K562 (cell line): ENCODE measurements at regions not wholly inside any gene's neighbourhood (a gene's known extent, or its start where the extent isn't known, plus 50 kb on each side); places are given as distances from the start of the nearest gene placed in this dataset.

Experiments used
- ATAC-seq: fragments of 200-7000 bp; cut with Tn5 transposase; 3 replicates; pipeline ENCODE4 v1.9.1; 2020; ENCODE audit warnings: moderate library complexity
- BruUV-seq: library from RNA; stranded (reverse); fragments of 400-500 nt; replicated peaks from 2 replicates; lab custom pipeline; 2021; lab: Mats Ljungman, UMichigan
- CTCF ChIA-PET: fragments of 300-600 bp; formaldehyde crosslinking; extraction: SDS; loops from one replicate; lab custom pipeline; 2021; ENCODE audit warnings: low intra/inter-chr PET ratio; lab: Yijun Ruan, JAX
- POLR2A ChIA-PET: fragments of 300-600, 350-650 bp; sonication (Branson Sonifier 250); formaldehyde crosslinking; extraction: SDS; loops from one replicate; lab custom pipeline; 2021; ENCODE audit warnings: antibody characterized with exemption, inconsistent platforms; lab: Yijun Ruan, JAX
- DNase-seq, 4 experiments: peaks; one replicate each; pipeline versions ENCODE4 v3.0.0 to v3.0.0-alpha.2; 2011 to 2018; ENCODE audit warnings: low spot score in 3 of 4, mixed read lengths in 3 of 4; ENCODE audit errors: extremely low read depth in 1 of 4
- FAIRE-seq: peaks from 2 replicates; lab custom pipeline; 2011; peaks lifted over from hg19 to GRCh38; lab: Jason Lieb, UNC
- H2AFZ ChIP-seq: 2 replicates; pipeline ENCODE4 v1.6.0; 2011; ENCODE audit warnings: low read depth, low read length, control low read depth, inconsistent platforms
- H3K27ac ChIP-seq: fragments of 200-600 bp; 3 replicates; pipeline ENCODE4 v1.8.0; 2011; ENCODE audit warnings: low read depth, mild to moderate bottlenecking, control low read depth, inconsistent platforms, low read length, moderate library complexity, mixed read lengths; ENCODE audit errors: extremely low read depth
- H3K27me3 ChIP-seq, 2 experiments: fragments of 300-600 bp in 1 of 2; 2 replicates in 1 of 2; 3 replicates in 1 of 2; pipeline versions ENCODE4 v1.6.0 to v1.8.0; 2011; ENCODE audit warnings: inconsistent platforms in 2 of 2, low read length in 2 of 2, mild to moderate bottlenecking in 1 of 2, mixed read lengths in 1 of 2, moderate library complexity in 1 of 2; ENCODE audit not compliant: control insufficient read depth in 2 of 2, insufficient read depth in 2 of 2
- H3K36me3 ChIP-seq: fragments of 300-600 bp; 3 replicates; pipeline ENCODE4 v1.8.0; 2011; ENCODE audit warnings: mild to moderate bottlenecking, low read length, inconsistent platforms; ENCODE audit not compliant: control insufficient read depth, insufficient read depth
- H3K4me1 ChIP-seq, 2 experiments: fragments of 200-600 bp in 1 of 2; replicated peaks in 1 of 2; 2 replicates in 1 of 2; 3 replicates in 1 of 2; pipeline versions ENCODE4 v1.5.1 to v1.8.0; 2011; ENCODE audit warnings: inconsistent platforms in 2 of 2, low read length in 2 of 2, mild to moderate bottlenecking in 1 of 2, mixed read lengths in 1 of 2, moderate library complexity in 1 of 2; ENCODE audit not compliant: control insufficient read depth in 2 of 2, insufficient read depth in 2 of 2
- H3K4me2 ChIP-seq: 2 replicates; pipeline ENCODE4 v1.6.1; 2011; ENCODE audit warnings: low read length, control low read depth, inconsistent platforms, mixed read lengths; ENCODE audit not compliant: insufficient read depth
- H3K4me3 ChIP-seq: fragments of 200-600 bp; sonication (generic), shearing (Covaris generic); 2 replicates; pipeline ENCODE4 v1.5.1; 2016; ENCODE audit warnings: control low read depth, inconsistent platforms
- H3K79me2 ChIP-seq: fragments of 200-600 bp; 3 replicates; pipeline ENCODE4 v1.8.0; 2011; ENCODE audit warnings: low read length, inconsistent platforms; ENCODE audit not compliant: control insufficient read depth, insufficient read depth
- H3K9ac ChIP-seq, 2 experiments: 2 replicates each; pipeline versions ENCODE4 v1.6.0 to v1.6.1; 2011; ENCODE audit warnings: low read depth in 2 of 2, low read length in 2 of 2, control low read depth in 1 of 2, inconsistent platforms in 1 of 2, mild to moderate bottlenecking in 1 of 2, mixed read lengths in 1 of 2; ENCODE audit not compliant: insufficient read depth in 1 of 2
- H3K9me1 ChIP-seq: one replicate; pipeline ENCODE4 v1.6.0; 2011; ENCODE audit warnings: inconsistent platforms, mild to moderate bottlenecking, low read length, moderate library complexity; ENCODE audit not compliant: control insufficient read depth, insufficient read depth
- H3K9me3 ChIP-seq: replicated peaks from 2 replicates; pipeline ENCODE4 v1.5.1; 2011; ENCODE audit warnings: low read depth, low read length, inconsistent platforms; ENCODE audit not compliant: control insufficient read depth, insufficient read depth
- H4K20me1 ChIP-seq: replicated peaks from 2 replicates; pipeline ENCODE4 v1.6.1; 2011; ENCODE audit warnings: low read length, inconsistent platforms, mixed read lengths; ENCODE audit not compliant: control insufficient read depth, insufficient read depth
- ESRRB ChIP-seq: fragments of 250-450 bp; sonication (Bioruptor Pico); IDR thresholded peaks from 2 replicates; pipeline ENCODE4 v1.5.0; 2020; ENCODE audit warnings: mild to moderate bottlenecking, moderate library complexity, borderline replicate concordance
- GMEB1 ChIP-seq: fragments of 250-450 bp; sonication (Bioruptor Pico); IDR thresholded peaks from 2 replicates; pipeline ENCODE4 v1.4.0; 2020; ENCODE audit warnings: mild to moderate bottlenecking
- MYNN ChIP-seq, 2 experiments: sonication (generic); formaldehyde crosslinking in 1 of 2; IDR thresholded peaks; 2 replicates each; pipeline versions ENCODE4 v1.5.0 to v1.6.1; 2016 to 2020; ENCODE audit warnings: antibody characterized with exemption in 1 of 2, missing genetic modification reagents in 1 of 2
- YBX1 ChIP-seq: fragments of 450-650 bp; IDR thresholded peaks from 2 replicates; pipeline ENCODE4 v1.7.1; 2016; ENCODE audit warnings: mild to moderate bottlenecking
- YY1 ChIP-seq, 3 experiments: IDR thresholded peaks; 2 replicates each; pipeline ENCODE4 v1.6.1; 2011; ENCODE audit warnings: low read length in 2 of 3, mild to moderate bottlenecking in 2 of 3, moderate library complexity in 2 of 3, borderline replicate concordance in 1 of 3, control low read depth in 1 of 3, low read depth in 1 of 3; ENCODE audit not compliant: insufficient read depth in 3 of 3, insufficient replicate concordance in 2 of 3, control insufficient read depth in 1 of 3, insufficient read length in 1 of 3; ENCODE audit errors: extremely low read depth in 1 of 3
- WGBS: fragments of 100-300 bp; shearing (Covaris generic); methylation state at CpG from one replicate; pipeline ENCODE4 v1.1.6; 2016; ENCODE audit warnings: low coverage, mixed read lengths; ENCODE audit not compliant: insufficient coverage; ENCODE audit errors: missing lambda C conversion rate; 5-methylcytosine and 5-hydroxymethylcytosine counted together
- in situ Hi-C: fragments of 300-500 bp; cut with MboI; formaldehyde crosslinking; loops from 4 replicates; pipeline ENCODE4 v1.15.0; 2018; ENCODE audit warnings: inconsistent platforms, mixed read lengths
- intact Hi-C: fragments of 100-400 bp; cut with micrococcal nuclease; formaldehyde crosslinking; loops from 2 replicates; pipeline ENCODE4 v1.14.2; 2022
- TF ChIP-seq, protein P1 (sequence below), 2 experiments: fragments of 150-350 bp in 1 of 2; IDR thresholded peaks; 2 replicates each; pipeline ENCODE4 v1.6.1; 2012 to 2016; ENCODE audit warnings: low read depth in 2 of 2, low read length in 2 of 2, mild to moderate bottlenecking in 1 of 2, moderate library complexity in 1 of 2

DNA sequence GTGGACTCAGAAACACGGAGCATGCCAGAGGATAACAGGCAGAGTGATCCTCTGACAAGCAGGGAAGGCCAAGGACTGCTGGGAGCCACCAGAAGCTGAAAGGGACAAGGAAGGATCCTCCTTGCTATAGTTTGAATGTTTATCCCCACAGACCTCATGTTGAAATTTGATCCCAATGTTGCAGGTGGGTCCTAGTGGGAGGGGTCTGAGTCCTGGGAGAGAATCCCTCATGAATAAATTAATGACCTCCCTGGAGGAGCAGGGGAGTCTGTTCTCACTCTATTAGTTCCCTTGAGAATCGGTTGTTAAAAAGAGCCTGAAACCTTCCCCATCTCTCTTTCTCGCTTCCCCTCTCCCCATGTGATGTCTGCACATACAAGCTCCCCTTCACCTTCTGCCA, 124.4 kb downstream of the FBXO15 start:
- FAIRE-seq (no peak), ATAC-seq (no peak), DNase-seq (no peak)
- no peaks in the 10 kb centered on the region for H3K36me3 ChIP-seq
- H3K9ac ChIP-seq: no peak overlapping the region
- in situ Hi-C loops: no loop called here
- H2AFZ ChIP-seq: no peak overlapping the region
- H3K27me3 ChIP-seq: no peaks in the 10 kb centered on the region
- BruUV-seq: no TSS peak
- no peak overlapping the region for H3K4me3 ChIP-seq
- no peaks in the 10 kb centered on the region for H3K9me3 ChIP-seq
- H3K27ac ChIP-seq: no peak overlapping the region
- no peak overlapping the region for H3K4me2 ChIP-seq
- POLR2A ChIA-PET: interaction anchor here (1.9 kb wide), 1 partner anchor 10 kb away, joined by 8 read pairs; no protein-coding TSS in a partner anchor
- CTCF ChIA-PET: no interaction called here
- H3K79me2 ChIP-seq: no peaks in the 10 kb centered on the region
- no peaks in the 10 kb centered on the region for H3K4me1 ChIP-seq
- WGBS: 0% methylated on average over 3 of the region's 3 CpGs
- H4K20me1 ChIP-seq: no peaks in the 10 kb centered on the region
- H3K9me1 ChIP-seq: no peaks in the 10 kb centered on the region
- intact Hi-C loops: no loop called here
- TF ChIP-seq YY1 (IDR thresholded peaks at IDR 0.05; ENCODE audit: borderline replicate concordance in 1 of 3, control insufficient read depth in 1 of 3, extremely low read depth in 1 of 3, insufficient read depth in 3 of 3, insufficient read length in 1 of 3, insufficient replicate concordance in 2 of 3, low read depth in 1 of 3, low read length in 2 of 3): no peak
- TF ChIP-seq GMEB1: no peak

- no peaks in the 10 kb centered on the region for H3K9me1 ChIP-seq
- H3K4me2 ChIP-seq: no peak overlapping the region
- in situ Hi-C loops (no loop called here), intact Hi-C loops (no loop called here)
- CTCF ChIA-PET: no interaction called here
- POLR2A ChIA-PET: interaction anchor here (0.5 kb wide), 1 partner anchor 429 kb away, joined by 3 read pairs; no protein-coding TSS in a partner anchor
- no peak overlapping the region for H3K27ac ChIP-seq
- no peaks in the 10 kb centered on the region for H3K36me3 ChIP-seq
- DNase-seq (no peak), ATAC-seq (no peak), FAIRE-seq (no peak)
- 0% methylated on average over 2 of the region's 3 CpGs for WGBS
- no TSS peak for BruUV-seq
- no peaks in the 10 kb centered on the region for H3K9me3 ChIP-seq
- H4K20me1 ChIP-seq: no peaks in the 10 kb centered on the region
- no peaks in the 10 kb centered on the region for H3K79me2 ChIP-seq
- H2AFZ ChIP-seq: no peak overlapping the region
- no peak overlapping the region for H3K9ac ChIP-seq
- H3K4me1 ChIP-seq: no peaks in the 10 kb centered on the region
- H3K4me3 ChIP-seq: no peak overlapping the region
- H3K27me3 ChIP-seq: no peaks in the 10 kb centered on the region
- TF ChIP-seq MYNN (IDR thresholded peaks at IDR 0.05) (no peak), MYNN (CRISPR knock-in tag; IDR thresholded peaks at IDR 0.05) (no peak), ESRRB (CRISPR knock-in tag) (no peak), YBX1 (no peak)
- TF ChIP-seq, protein P1, sequence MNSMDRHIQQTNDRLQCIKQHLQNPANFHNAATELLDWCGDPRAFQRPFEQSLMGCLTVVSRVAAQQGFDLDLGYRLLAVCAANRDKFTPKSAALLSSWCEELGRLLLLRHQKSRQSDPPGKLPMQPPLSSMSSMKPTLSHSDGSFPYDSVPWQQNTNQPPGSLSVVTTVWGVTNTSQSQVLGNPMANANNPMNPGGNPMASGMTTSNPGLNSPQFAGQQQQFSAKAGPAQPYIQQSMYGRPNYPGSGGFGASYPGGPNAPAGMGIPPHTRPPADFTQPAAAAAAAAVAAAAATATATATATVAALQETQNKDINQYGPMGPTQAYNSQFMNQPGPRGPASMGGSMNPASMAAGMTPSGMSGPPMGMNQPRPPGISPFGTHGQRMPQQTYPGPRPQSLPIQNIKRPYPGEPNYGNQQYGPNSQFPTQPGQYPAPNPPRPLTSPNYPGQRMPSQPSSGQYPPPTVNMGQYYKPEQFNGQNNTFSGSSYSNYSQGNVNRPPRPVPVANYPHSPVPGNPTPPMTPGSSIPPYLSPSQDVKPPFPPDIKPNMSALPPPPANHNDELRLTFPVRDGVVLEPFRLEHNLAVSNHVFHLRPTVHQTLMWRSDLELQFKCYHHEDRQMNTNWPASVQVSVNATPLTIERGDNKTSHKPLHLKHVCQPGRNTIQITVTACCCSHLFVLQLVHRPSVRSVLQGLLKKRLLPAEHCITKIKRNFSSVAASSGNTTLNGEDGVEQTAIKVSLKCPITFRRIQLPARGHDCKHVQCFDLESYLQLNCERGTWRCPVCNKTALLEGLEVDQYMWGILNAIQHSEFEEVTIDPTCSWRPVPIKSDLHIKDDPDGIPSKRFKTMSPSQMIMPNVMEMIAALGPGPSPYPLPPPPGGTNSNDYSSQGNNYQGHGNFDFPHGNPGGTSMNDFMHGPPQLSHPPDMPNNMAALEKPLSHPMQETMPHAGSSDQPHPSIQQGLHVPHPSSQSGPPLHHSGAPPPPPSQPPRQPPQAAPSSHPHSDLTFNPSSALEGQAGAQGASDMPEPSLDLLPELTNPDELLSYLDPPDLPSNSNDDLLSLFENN (IDR thresholded peaks at IDR 0.05; ENCODE audit: low read depth in 2 of 2, low read length in 2 of 2): no peak
Observed at GRCh38 chr18:74019864-74020263, 127.8 kb downstream of the FBXO15 start.
